Activated CD4-positive, alpha-beta memory T cell treated with anti-CD3 and anti-CD28 coated beads, Interleukin-2, amount 10 ng/mL, durations not matched to agents 7 days and 5 days (primary cell): ENCODE measurements at regions not wholly inside any gene's neighbourhood (a gene's known extent, or its start where the extent isn't known, plus 50 kb on each side); places are given as distances from the start of the nearest gene placed in this dataset.
"Not testable (repeated sequence)": the region's sequence is repeated elsewhere in the genome, so short reads cannot be mapped to it uniquely, and the experiment has no call there.

Experiments
- CTCF ChIA-PET: fragments of 350-600 bp; sonication (Branson Sonifier 250); formaldehyde crosslinking; loops from one replicate; lab custom pipeline; 2021; ENCODE audit warnings: antibody characterized with exemption, inconsistent platforms; lab: Charles Lee
- POLR2A ChIA-PET: fragments of 350-600 bp; sonication (Branson Sonifier 250); formaldehyde crosslinking; loops from one replicate; lab custom pipeline; 2021; ENCODE audit warnings: antibody characterized with exemption; lab: Charles Lee
- DNase-seq: peaks from one replicate; pipeline ENCODE4 v3.0.0-alpha.2; 2020
- H3K27ac Mint-ChIP-seq: one replicate; pipeline ENCODE4 v1.8.0; 2021; ENCODE audit warnings: mild to moderate bottlenecking, mixed read lengths
- H3K27me3 Mint-ChIP-seq: one replicate; pipeline ENCODE4 v1.8.0; 2021; ENCODE audit warnings: mixed read lengths
- H3K36me3 Mint-ChIP-seq: one replicate; pipeline ENCODE4 v1.8.0; 2021; ENCODE audit warnings: low read depth, mixed read lengths
- H3K4me1 Mint-ChIP-seq: one replicate; pipeline ENCODE4 v1.8.0; 2021; ENCODE audit warnings: mixed read lengths
- H3K4me3 Mint-ChIP-seq: one replicate; pipeline ENCODE4 v1.8.0; 2021; ENCODE audit warnings: mild to moderate bottlenecking, mixed read lengths
- H3K9me3 Mint-ChIP-seq: one replicate; pipeline ENCODE4 v1.8.0; 2021; ENCODE audit warnings: mixed read lengths

GRCh38 chr5:34096033-34096432 is 53.0 kb upstream of the C1QTNF3 start:
- H3K4me1 Mint-ChIP-seq, POLR2A ChIA-PET, DNase-seq, H3K27me3 Mint-ChIP-seq, H3K4me3 Mint-ChIP-seq, CTCF ChIA-PET, H3K36me3 Mint-ChIP-seq, H3K27ac Mint-ChIP-seq, H3K9me3 Mint-ChIP-seq: not testable (repeated sequence)

GRCh38 chr5:34099891-34100290 is 56.9 kb upstream of the C1QTNF3 start:
- DNase-seq, H3K27ac Mint-ChIP-seq, H3K36me3 Mint-ChIP-seq, H3K4me3 Mint-ChIP-seq, H3K27me3 Mint-ChIP-seq, POLR2A ChIA-PET, H3K9me3 Mint-ChIP-seq, CTCF ChIA-PET, H3K4me1 Mint-ChIP-seq: not testable (repeated sequence)

- DNase-seq, H3K27me3 Mint-ChIP-seq: not testable (repeated sequence)
These were observed 58.6 kb upstream of the C1QTNF3 start for GRCh38 chr5:34101567-34101966.

GRCh38 chr5:34108897-34109296 is 65.9 kb upstream of the C1QTNF3 start:
- H3K4me1 Mint-ChIP-seq, H3K9me3 Mint-ChIP-seq, DNase-seq, H3K4me3 Mint-ChIP-seq, H3K27me3 Mint-ChIP-seq, POLR2A ChIA-PET, H3K27ac Mint-ChIP-seq, CTCF ChIA-PET, H3K36me3 Mint-ChIP-seq: not testable (repeated sequence)

More at GRCh38 chr5:34101567-34101966, 58.6 kb upstream of the C1QTNF3 start:
- H3K9me3 Mint-ChIP-seq, H3K36me3 Mint-ChIP-seq, H3K27ac Mint-ChIP-seq, H3K4me3 Mint-ChIP-seq, H3K4me1 Mint-ChIP-seq, CTCF ChIA-PET, POLR2A ChIA-PET: not testable (repeated sequence)

GRCh38 chr5:34124280-34124679 is 81.3 kb upstream of the C1QTNF3 start:
- H3K9me3 Mint-ChIP-seq, H3K27ac Mint-ChIP-seq, H3K4me3 Mint-ChIP-seq, POLR2A ChIA-PET, H3K4me1 Mint-ChIP-seq, H3K36me3 Mint-ChIP-seq, CTCF ChIA-PET, DNase-seq, H3K27me3 Mint-ChIP-seq: not testable (repeated sequence)

- H3K27me3 Mint-ChIP-seq, DNase-seq, H3K9me3 Mint-ChIP-seq, H3K36me3 Mint-ChIP-seq, H3K4me1 Mint-ChIP-seq, POLR2A ChIA-PET, H3K4me3 Mint-ChIP-seq, H3K27ac Mint-ChIP-seq, CTCF ChIA-PET: not testable (repeated sequence)
These were observed 82.3 kb upstream of the C1QTNF3 start for GRCh38 chr5:34125354-34125753.

GRCh38 chr5:34126741-34127140 is 83.7 kb upstream of the C1QTNF3 start:
- H3K36me3 Mint-ChIP-seq, CTCF ChIA-PET, DNase-seq, H3K27me3 Mint-ChIP-seq, H3K9me3 Mint-ChIP-seq, H3K27ac Mint-ChIP-seq, POLR2A ChIA-PET, H3K4me1 Mint-ChIP-seq, H3K4me3 Mint-ChIP-seq: not testable (repeated sequence)

GRCh38 chr5:34127818-34128217 is 84.8 kb upstream of the C1QTNF3 start:
- POLR2A ChIA-PET, H3K36me3 Mint-ChIP-seq, H3K27ac Mint-ChIP-seq, H3K9me3 Mint-ChIP-seq, H3K4me1 Mint-ChIP-seq, DNase-seq, H3K4me3 Mint-ChIP-seq, CTCF ChIA-PET, H3K27me3 Mint-ChIP-seq: not testable (repeated sequence)

GRCh38 chr5:34128890-34129289 is 85.9 kb upstream of the C1QTNF3 start:
- H3K27me3 Mint-ChIP-seq, H3K9me3 Mint-ChIP-seq, POLR2A ChIA-PET, H3K36me3 Mint-ChIP-seq, H3K27ac Mint-ChIP-seq, H3K4me1 Mint-ChIP-seq, CTCF ChIA-PET, H3K4me3 Mint-ChIP-seq, DNase-seq: not testable (repeated sequence)

GRCh38 chr5:34154988-34155387 is 112.0 kb upstream of the C1QTNF3 start:
- H3K36me3 Mint-ChIP-seq, H3K4me3 Mint-ChIP-seq, H3K4me1 Mint-ChIP-seq, H3K27ac Mint-ChIP-seq, DNase-seq, POLR2A ChIA-PET, CTCF ChIA-PET, H3K27me3 Mint-ChIP-seq, H3K9me3 Mint-ChIP-seq: not testable (repeated sequence)

- CTCF ChIA-PET, H3K27me3 Mint-ChIP-seq, H3K9me3 Mint-ChIP-seq, H3K4me1 Mint-ChIP-seq, POLR2A ChIA-PET, H3K27ac Mint-ChIP-seq, H3K4me3 Mint-ChIP-seq, DNase-seq, H3K36me3 Mint-ChIP-seq: not testable (repeated sequence)
These were observed 113.8 kb upstream of the C1QTNF3 start for GRCh38 chr5:34156703-34157414.

- CTCF ChIA-PET, H3K27ac Mint-ChIP-seq, H3K27me3 Mint-ChIP-seq: not testable (repeated sequence)
These were observed 117.9 kb upstream of the C1QTNF3 start for GRCh38 chr5:34160904-34161303.

GRCh38 chr5:34171398-34171797 is 128.4 kb upstream of the C1QTNF3 start:
- H3K9me3 Mint-ChIP-seq, POLR2A ChIA-PET, CTCF ChIA-PET: not testable (repeated sequence)

More at GRCh38 chr5:34160904-34161303, 117.9 kb upstream of the C1QTNF3 start:
- POLR2A ChIA-PET, H3K4me1 Mint-ChIP-seq, DNase-seq, H3K9me3 Mint-ChIP-seq, H3K36me3 Mint-ChIP-seq, H3K4me3 Mint-ChIP-seq: not testable (repeated sequence)

GRCh38 chr5:34179453-34180190 is 136.6 kb upstream of the C1QTNF3 start:
- peaks cover 15% of the 10 kb centered on the region for H3K36me3 Mint-ChIP-seq
- H3K27me3 Mint-ChIP-seq, H3K9me3 Mint-ChIP-seq, H3K4me3 Mint-ChIP-seq, CTCF ChIA-PET, H3K4me1 Mint-ChIP-seq, POLR2A ChIA-PET, H3K27ac Mint-ChIP-seq, DNase-seq: not testable (repeated sequence)

More at GRCh38 chr5:34171398-34171797, 128.4 kb upstream of the C1QTNF3 start:
- peaks cover 26% of the 10 kb centered on the region for H3K36me3 Mint-ChIP-seq
- DNase-seq, H3K4me3 Mint-ChIP-seq, H3K4me1 Mint-ChIP-seq, H3K27me3 Mint-ChIP-seq, H3K27ac Mint-ChIP-seq: not testable (repeated sequence)
